Neuronal stem cell (in vitro differentiated cells): ENCODE measurements at regions not wholly inside any gene's neighbourhood (a gene's known extent, or its start where the extent isn't known, plus 50 kb on each side); places are given as distances from the start of the nearest gene placed in this dataset.
A peak's percentile ranks its signal among the peaks of the same experiment; 100 is the strongest.
"Not testable (repeated sequence)": the region's sequence is repeated elsewhere in the genome, so short reads cannot be mapped to it uniquely, and the experiment has no call there.

ENCODE experiments used
- DNase-seq: peaks from one replicate; pipeline ENCODE4 v3.0.0-alpha.2; 2013; ENCODE audit warnings: low spot score
- H2AFZ ChIP-seq: one replicate; pipeline ENCODE4 v1.6.1; 2013; ENCODE audit warnings: mild to moderate bottlenecking, low read length, inconsistent platforms
- H2AK5ac ChIP-seq: 2 replicates; pipeline ENCODE4 v1.6.1; 2013; ENCODE audit warnings: low read depth, mild to moderate bottlenecking, inconsistent platforms, low read length, moderate library complexity, mixed read lengths
- H2BK120ac ChIP-seq: 2 replicates; pipeline ENCODE4 v1.6.1; 2013; ENCODE audit warnings: low read depth, mild to moderate bottlenecking, inconsistent platforms, low read length, moderate library complexity, mixed read lengths
- H2BK12ac ChIP-seq: one replicate; pipeline ENCODE4 v1.6.1; 2013; ENCODE audit warnings: low read length, inconsistent platforms
- H2BK15ac ChIP-seq: 2 replicates; pipeline ENCODE4 v1.6.1; 2013; ENCODE audit warnings: mild to moderate bottlenecking, low read length, inconsistent platforms, mixed read lengths
- H2BK5ac ChIP-seq: one replicate; pipeline ENCODE4 v1.6.1; 2013; ENCODE audit warnings: inconsistent platforms, mild to moderate bottlenecking, low read length, moderate library complexity
- H3K14ac ChIP-seq: one replicate; pipeline ENCODE4 v1.6.1; 2013; ENCODE audit warnings: low read length, inconsistent platforms
- H3K18ac ChIP-seq: 2 replicates; pipeline ENCODE4 v1.6.1; 2013; ENCODE audit warnings: low read length, inconsistent platforms
- H3K23ac ChIP-seq: 2 replicates; pipeline ENCODE4 v1.6.1; 2013; ENCODE audit warnings: low read depth, mild to moderate bottlenecking, mixed read lengths, low read length, inconsistent platforms; ENCODE audit not compliant: poor library complexity
- H3K27ac ChIP-seq: replicated peaks from 3 replicates; pipeline ENCODE4 v1.5.1; 2013; ENCODE audit warnings: low read length, inconsistent platforms
- H3K27me3 ChIP-seq, 3 experiments: 2 replicates each; pipeline ENCODE4 v1.6.1; 2013; ENCODE audit warnings: low read length in 3 of 3, mild to moderate bottlenecking in 2 of 3, inconsistent platforms in 1 of 3, low read depth in 1 of 3, mixed read lengths in 1 of 3, moderate library complexity in 1 of 3; ENCODE audit not compliant: control insufficient read depth in 3 of 3, insufficient read depth in 3 of 3
- H3K36me3 ChIP-seq, 2 donors: replicated peaks in 1 of 2; 2 replicates each; pipeline ENCODE4 v1.6.1; 2013; ENCODE audit warnings: low read length in 2 of 2; ENCODE audit not compliant: control insufficient read depth in 2 of 2, insufficient read depth in 2 of 2
- H3K4ac ChIP-seq: 2 replicates; pipeline ENCODE4 v1.6.1; 2013; ENCODE audit warnings: inconsistent platforms, mild to moderate bottlenecking, low read length, moderate library complexity
- H3K4me1 ChIP-seq, 2 donors: 1 replicate in 1 of 2; 2 replicates in 1 of 2; pipeline ENCODE4 v1.6.1; 2013; ENCODE audit warnings: low read length in 2 of 2, low read depth in 1 of 2; ENCODE audit not compliant: control insufficient read depth in 2 of 2, insufficient read depth in 1 of 2
- H3K4me2 ChIP-seq: one replicate; pipeline ENCODE4 v1.6.1; 2013; ENCODE audit warnings: mild to moderate bottlenecking, low read length, inconsistent platforms; ENCODE audit not compliant: insufficient read depth, poor library complexity, severe bottlenecking
- H3K4me3 ChIP-seq, 2 donors: 2 replicates each; pipeline ENCODE4 v1.5.1; 2013; ENCODE audit warnings: low read length in 2 of 2, mild to moderate bottlenecking in 2 of 2, inconsistent platforms in 1 of 2, moderate library complexity in 1 of 2
- H3K79me1 ChIP-seq: one replicate; pipeline ENCODE4 v1.6.1; 2013; ENCODE audit warnings: low read depth, mild to moderate bottlenecking, inconsistent platforms, low read length, moderate library complexity
- H3K9ac ChIP-seq: one replicate; pipeline ENCODE4 v1.6.1; 2013; ENCODE audit warnings: mild to moderate bottlenecking, low read depth, low read length, inconsistent platforms; ENCODE audit not compliant: poor library complexity
- H3K9me3 ChIP-seq, 2 donors: replicated peaks in 1 of 2; 2 replicates each; pipeline versions ENCODE3 to v1.6.1; 2013; ENCODE audit warnings: low read length in 2 of 2, mild to moderate bottlenecking in 2 of 2, inconsistent platforms in 1 of 2, low read depth in 1 of 2, mixed read lengths in 1 of 2, moderate library complexity in 1 of 2; ENCODE audit not compliant: control insufficient read depth in 2 of 2, insufficient read depth in 1 of 2
- H4K8ac ChIP-seq: one replicate; pipeline ENCODE4 v1.6.1; 2013; ENCODE audit warnings: low read depth, mild to moderate bottlenecking, inconsistent platforms, low read length, moderate library complexity
- H4K91ac ChIP-seq: one replicate; pipeline ENCODE4 v1.6.1; 2013; ENCODE audit warnings: low read length, low read depth, mild to moderate bottlenecking, inconsistent platforms; ENCODE audit not compliant: poor library complexity
- WGBS, 2 donors: extraction: QIAGEN DNeasy Blood & Tissue Kit; methylation state at CpG; one replicate each; pipeline ENCODE4 v1.1.7; 2013; ENCODE audit warnings: missing lambda C conversion rate in 2 of 2, mixed read lengths in 1 of 2; ENCODE audit not compliant: insufficient read length in 2 of 2, insufficient replicate concordance in 1 of 2; ENCODE audit errors: extremely low coverage in 2 of 2; 5-methylcytosine and 5-hydroxymethylcytosine counted together

DNA sequence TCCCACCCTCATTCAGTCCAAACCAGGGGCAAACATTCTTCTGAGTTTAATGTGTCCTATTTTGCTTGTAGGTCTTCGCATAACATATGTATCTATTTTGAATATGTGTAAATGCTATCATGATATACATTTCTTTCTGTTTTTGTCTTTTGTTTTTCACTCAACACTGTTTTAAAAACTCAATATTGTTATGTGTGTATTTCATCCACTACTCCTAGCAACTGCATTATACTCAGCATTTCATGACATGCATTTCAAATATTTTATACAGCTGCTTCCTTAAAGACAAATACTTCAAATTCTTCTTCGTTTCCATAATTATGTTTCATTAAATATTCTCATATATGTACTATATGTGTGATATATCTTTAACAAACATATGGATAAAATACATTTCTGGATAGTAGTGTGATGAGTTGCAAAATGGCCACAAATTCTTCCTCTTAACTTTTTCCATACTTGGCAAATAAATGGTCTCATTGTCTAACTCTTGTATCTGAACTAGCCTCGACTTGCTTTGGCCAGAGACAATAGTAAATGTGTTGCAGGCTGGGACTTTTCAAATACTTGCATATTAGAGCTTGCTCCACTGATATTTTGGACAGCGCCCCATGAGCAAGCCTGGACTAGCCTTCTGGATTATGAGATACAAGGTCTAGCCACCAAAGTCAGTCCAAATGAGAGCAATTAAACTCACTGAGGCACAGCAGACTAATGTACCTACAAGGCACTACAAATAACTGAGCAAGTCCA lies 539.7 kb upstream of the KCND2 start:
- H2BK15ac ChIP-seq: no peak overlapping the region
- H3K4me2 ChIP-seq: no peak overlapping the region
- no CpG with 5 or more reads among the region's 4 CpGs for WGBS, 2 donors
- H3K9ac ChIP-seq: no peak overlapping the region
- no peaks in the 10 kb centered on the region for H3K4me1 ChIP-seq
- peak overlapping the region; percentile 68 for H2AFZ ChIP-seq
- no peak overlapping the region for H3K4me3 ChIP-seq
- no peak overlapping the region for H4K91ac ChIP-seq
- H3K14ac ChIP-seq: no peak overlapping the region
- H2BK12ac ChIP-seq: no peak overlapping the region
- H2AK5ac ChIP-seq: no peak overlapping the region
- H4K8ac ChIP-seq: no peak overlapping the region
- no peak overlapping the region for H3K23ac ChIP-seq
- no peak overlapping the region for H3K4ac ChIP-seq
- H2BK5ac ChIP-seq: no peak overlapping the region
- H3K27ac ChIP-seq: no peak overlapping the region
- H3K27me3 ChIP-seq: no peaks in the 10 kb centered on the region
- H3K36me3 ChIP-seq: no peaks in the 10 kb centered on the region
- no peak overlapping the region for H2BK120ac ChIP-seq
- H3K9me3 ChIP-seq: no peaks in the 10 kb centered on the region
- no peak overlapping the region for H3K18ac ChIP-seq
- no peaks in the 10 kb centered on the region for H3K79me1 ChIP-seq
- no peak for DNase-seq

DNA sequence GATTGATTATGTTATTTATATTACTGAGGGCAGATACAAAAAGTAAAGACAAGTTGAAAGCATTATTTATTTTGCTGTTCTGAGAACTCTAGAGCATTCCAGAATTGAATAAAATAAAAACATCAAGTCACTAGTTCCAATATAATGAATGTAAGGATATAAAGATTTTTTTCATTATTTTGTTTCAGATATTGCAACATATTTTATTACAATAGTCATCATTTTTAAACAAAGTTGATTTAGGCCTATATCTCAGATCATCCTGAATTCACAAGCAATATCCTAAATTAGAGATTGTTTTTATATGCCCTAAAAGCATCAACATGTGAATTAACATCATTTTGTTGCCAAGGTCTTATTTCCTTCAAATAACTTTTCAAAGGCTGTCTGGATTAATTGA lies 535.6 kb upstream of the KCND2 start:
- no peak overlapping the region for H3K4me2 ChIP-seq
- no peak overlapping the region for H4K91ac ChIP-seq
- H3K9me3 ChIP-seq: no peaks in the 10 kb centered on the region

DNA sequence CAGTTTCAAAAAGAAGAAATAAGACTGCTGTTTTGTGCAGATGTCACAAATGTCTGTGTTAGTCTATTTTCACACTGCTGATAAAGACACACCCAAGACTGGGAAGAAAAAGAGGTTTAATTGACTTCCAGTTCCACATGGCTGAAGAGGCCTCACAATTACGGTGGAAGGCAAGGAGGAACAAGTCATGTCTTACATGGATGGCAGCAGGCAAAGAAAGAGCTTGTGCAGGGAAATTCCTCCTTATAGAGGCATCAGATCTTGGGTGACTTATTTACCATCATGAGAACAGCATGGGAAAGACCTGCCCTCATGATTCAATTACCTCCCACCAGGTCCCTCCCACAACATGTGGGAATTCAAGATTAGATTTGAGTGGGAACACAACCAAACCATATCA lies 527.7 kb upstream of the KCND2 start:
- not testable (repeated sequence) for H3K36me3 ChIP-seq, H2BK12ac ChIP-seq, H3K9ac ChIP-seq, H3K79me1 ChIP-seq, H2BK15ac ChIP-seq, DNase-seq, H2AK5ac ChIP-seq, H3K18ac ChIP-seq, H2BK120ac ChIP-seq, H3K27ac ChIP-seq, H4K8ac ChIP-seq, H3K4me1 ChIP-seq, H4K91ac ChIP-seq, H3K4ac ChIP-seq, H3K27me3 ChIP-seq, H3K4me3 ChIP-seq, H3K23ac ChIP-seq, H3K9me3 ChIP-seq, H2AFZ ChIP-seq, H2BK5ac ChIP-seq, H3K14ac ChIP-seq, H3K4me2 ChIP-seq
- no CpG with 5 or more reads among the region's 1 CpG for WGBS, 2 donors

More for the DNA sequence above, 535.6 kb upstream of the KCND2 start:
- Histone ChIP-seq H2BK5ac (no peak overlapping the region), H2BK15ac (no peak overlapping the region), H4K8ac (no peak overlapping the region), H3K14ac (no peak overlapping the region), H2AFZ (no peak overlapping the region), H2BK120ac (no peak overlapping the region), H3K18ac (no peak overlapping the region), H3K27me3 (no peaks in the 10 kb centered on the region), H3K9ac (no peak overlapping the region), H3K4ac (no peak overlapping the region), H3K27ac (no peak overlapping the region), H2BK12ac (no peak overlapping the region), H2AK5ac (no peak overlapping the region), H3K23ac (no peak overlapping the region), H3K36me3 (no peaks in the 10 kb centered on the region), H3K79me1 (no peaks in the 10 kb centered on the region), H3K4me3 (no peak overlapping the region), H3K4me1 (no peaks in the 10 kb centered on the region)
- DNase-seq: no peak

DNA sequence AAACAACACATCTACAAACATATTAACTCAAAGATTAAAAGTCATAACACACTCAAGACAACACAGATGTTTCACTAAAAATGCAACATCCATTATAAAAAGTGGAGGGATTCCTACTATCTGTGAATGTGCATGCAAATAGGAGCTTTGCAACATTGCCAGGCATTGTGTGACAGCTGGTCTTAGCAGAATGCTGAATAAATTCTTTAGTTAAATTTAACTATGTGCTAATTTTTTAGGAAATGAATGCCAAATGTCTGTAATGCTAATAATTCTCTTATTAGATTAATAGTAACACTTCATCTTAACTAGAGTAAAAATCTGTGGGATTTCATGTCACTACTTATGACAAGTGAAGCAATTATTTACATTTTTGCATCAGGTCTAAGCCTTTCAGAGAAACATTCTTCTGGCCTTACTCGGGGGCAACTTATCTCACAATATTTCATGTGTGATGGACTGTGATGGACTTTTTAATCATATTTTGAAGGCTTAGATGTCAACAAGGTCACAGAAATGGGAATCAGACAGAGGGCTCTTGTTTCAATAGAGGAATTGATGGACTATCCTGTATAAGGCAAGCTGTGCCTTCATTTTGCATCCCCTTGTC lies 524.6 kb upstream of the KCND2 start:
- Histone ChIP-seq H3K79me1 (no peaks in the 10 kb centered on the region), H2BK15ac (no peak overlapping the region), H4K91ac (no peak overlapping the region), H3K4me3 (no peak overlapping the region), H3K36me3 (no peaks in the 10 kb centered on the region), H3K4me1 (no peaks in the 10 kb centered on the region), H2BK120ac (no peak overlapping the region), H2AK5ac (no peak overlapping the region), H3K9me3 (no peaks in the 10 kb centered on the region), H3K27ac (no peak overlapping the region), H2BK5ac (no peak overlapping the region), H3K18ac (no peak overlapping the region), H3K23ac (no peak overlapping the region), H3K14ac (no peak overlapping the region), H3K27me3 (no peaks in the 10 kb centered on the region), H3K9ac (no peak overlapping the region), H2AFZ (no peak overlapping the region), H3K4me2 (no peak overlapping the region), H3K4ac (no peak overlapping the region), H4K8ac (no peak overlapping the region), H2BK12ac (no peak overlapping the region)
- no peak for DNase-seq
- no CpG with 5 or more reads among the region's 1 CpG for WGBS, 2 donors
